K562 (cell line): ENCODE measurements at regions not wholly inside any gene's neighbourhood (a gene's known extent, or its start where the extent isn't known, plus 50 kb on each side); places are given as distances from the start of the nearest gene placed in this dataset.

Experiments
- ATAC-seq: fragments of 200-7000 bp; cut with Tn5 transposase; 3 replicates; pipeline ENCODE4 v1.9.1; 2020; ENCODE audit warnings: moderate library complexity
- BruUV-seq: library from RNA; stranded (reverse); fragments of 400-500 nt; replicated peaks from 2 replicates; lab custom pipeline; 2021; lab: Mats Ljungman, UMichigan
- CTCF ChIA-PET: fragments of 300-600 bp; formaldehyde crosslinking; extraction: SDS; loops from one replicate; lab custom pipeline; 2021; ENCODE audit warnings: low intra/inter-chr PET ratio; lab: Yijun Ruan, JAX
- POLR2A ChIA-PET: fragments of 300-600, 350-650 bp; sonication (Branson Sonifier 250); formaldehyde crosslinking; extraction: SDS; loops from one replicate; lab custom pipeline; 2021; ENCODE audit warnings: antibody characterized with exemption, inconsistent platforms; lab: Yijun Ruan, JAX
- DNase-seq, 4 experiments: peaks; one replicate each; pipeline versions ENCODE4 v3.0.0 to v3.0.0-alpha.2; 2011 to 2018; ENCODE audit warnings: low spot score in 3 of 4, mixed read lengths in 3 of 4; ENCODE audit errors: extremely low read depth in 1 of 4
- FAIRE-seq: peaks from 2 replicates; lab custom pipeline; 2011; peaks lifted over from hg19 to GRCh38; lab: Jason Lieb, UNC
- H2AFZ ChIP-seq: 2 replicates; pipeline ENCODE4 v1.6.0; 2011; ENCODE audit warnings: low read depth, low read length, control low read depth, inconsistent platforms
- H3K27ac ChIP-seq: fragments of 200-600 bp; 3 replicates; pipeline ENCODE4 v1.8.0; 2011; ENCODE audit warnings: low read depth, mild to moderate bottlenecking, control low read depth, inconsistent platforms, low read length, moderate library complexity, mixed read lengths; ENCODE audit errors: extremely low read depth
- H3K27me3 ChIP-seq, 2 experiments: fragments of 300-600 bp in 1 of 2; 2 replicates in 1 of 2; 3 replicates in 1 of 2; pipeline versions ENCODE4 v1.6.0 to v1.8.0; 2011; ENCODE audit warnings: inconsistent platforms in 2 of 2, low read length in 2 of 2, mild to moderate bottlenecking in 1 of 2, mixed read lengths in 1 of 2, moderate library complexity in 1 of 2; ENCODE audit not compliant: control insufficient read depth in 2 of 2, insufficient read depth in 2 of 2
- H3K36me3 ChIP-seq: fragments of 300-600 bp; 3 replicates; pipeline ENCODE4 v1.8.0; 2011; ENCODE audit warnings: mild to moderate bottlenecking, low read length, inconsistent platforms; ENCODE audit not compliant: control insufficient read depth, insufficient read depth
- H3K4me1 ChIP-seq, 2 experiments: fragments of 200-600 bp in 1 of 2; replicated peaks in 1 of 2; 2 replicates in 1 of 2; 3 replicates in 1 of 2; pipeline versions ENCODE4 v1.5.1 to v1.8.0; 2011; ENCODE audit warnings: inconsistent platforms in 2 of 2, low read length in 2 of 2, mild to moderate bottlenecking in 1 of 2, mixed read lengths in 1 of 2, moderate library complexity in 1 of 2; ENCODE audit not compliant: control insufficient read depth in 2 of 2, insufficient read depth in 2 of 2
- H3K4me2 ChIP-seq: 2 replicates; pipeline ENCODE4 v1.6.1; 2011; ENCODE audit warnings: low read length, control low read depth, inconsistent platforms, mixed read lengths; ENCODE audit not compliant: insufficient read depth
- H3K4me3 ChIP-seq: fragments of 200-600 bp; sonication (generic), shearing (Covaris generic); 2 replicates; pipeline ENCODE4 v1.5.1; 2016; ENCODE audit warnings: control low read depth, inconsistent platforms
- H3K79me2 ChIP-seq: fragments of 200-600 bp; 3 replicates; pipeline ENCODE4 v1.8.0; 2011; ENCODE audit warnings: low read length, inconsistent platforms; ENCODE audit not compliant: control insufficient read depth, insufficient read depth
- H3K9ac ChIP-seq, 2 experiments: 2 replicates each; pipeline versions ENCODE4 v1.6.0 to v1.6.1; 2011; ENCODE audit warnings: low read depth in 2 of 2, low read length in 2 of 2, control low read depth in 1 of 2, inconsistent platforms in 1 of 2, mild to moderate bottlenecking in 1 of 2, mixed read lengths in 1 of 2; ENCODE audit not compliant: insufficient read depth in 1 of 2
- H3K9me1 ChIP-seq: one replicate; pipeline ENCODE4 v1.6.0; 2011; ENCODE audit warnings: inconsistent platforms, mild to moderate bottlenecking, low read length, moderate library complexity; ENCODE audit not compliant: control insufficient read depth, insufficient read depth
- H3K9me3 ChIP-seq: replicated peaks from 2 replicates; pipeline ENCODE4 v1.5.1; 2011; ENCODE audit warnings: low read depth, low read length, inconsistent platforms; ENCODE audit not compliant: control insufficient read depth, insufficient read depth
- H4K20me1 ChIP-seq: replicated peaks from 2 replicates; pipeline ENCODE4 v1.6.1; 2011; ENCODE audit warnings: low read length, inconsistent platforms, mixed read lengths; ENCODE audit not compliant: control insufficient read depth, insufficient read depth
- ATF1 ChIP-seq, 2 experiments: fragments of 450-650 bp in 1 of 2; IDR thresholded peaks; 2 replicates each; pipeline ENCODE4 v1.6.1; 2016; ENCODE audit warnings: missing compliant biosample characterization in 1 of 2, missing genetic modification characterization in 1 of 2
- EHMT2 ChIP-seq: fragments of 450-650 bp; IDR thresholded peaks from 2 replicates; pipeline ENCODE4 v1.6.1; 2018; ENCODE audit warnings: antibody characterized with exemption
- HDAC8 ChIP-seq: fragments of 450-650 bp; IDR thresholded peaks from 2 replicates; pipeline ENCODE4 v1.6.1; 2016; ENCODE audit warnings: mild to moderate bottlenecking, missing genetic modification characterization, moderate library complexity, missing compliant biosample characterization
- NCOA1 ChIP-seq: fragments of 450-650 bp; IDR thresholded peaks from 2 replicates; pipeline ENCODE4 v1.6.1; 2016; ENCODE audit warnings: low read depth
- RBM15 ChIP-seq: fragments of 200-400 bp; formaldehyde crosslinking; IDR thresholded peaks from 2 replicates; pipeline ENCODE4 v1.6.1; 2018; ENCODE audit warnings: mild to moderate bottlenecking, low read length, moderate library complexity; ENCODE audit not compliant: insufficient read depth
- SMARCE1 ChIP-seq: fragments of 450-650 bp; IDR thresholded peaks from 2 replicates; pipeline ENCODE4 v1.7.1; 2016; ENCODE audit warnings: mild to moderate bottlenecking
- ZNF239 ChIP-seq: fragments of 250-450 bp; sonication (Bioruptor Pico); IDR thresholded peaks from 2 replicates; pipeline ENCODE4 v1.4.0; 2020; ENCODE audit warnings: mild to moderate bottlenecking
- in situ Hi-C: fragments of 300-500 bp; cut with MboI; formaldehyde crosslinking; loops from 4 replicates; pipeline ENCODE4 v1.15.0; 2018; ENCODE audit warnings: inconsistent platforms, mixed read lengths
- intact Hi-C: fragments of 100-400 bp; cut with micrococcal nuclease; formaldehyde crosslinking; loops from 2 replicates; pipeline ENCODE4 v1.14.2; 2022
- TF ChIP-seq, protein P1 (sequence below), 2 experiments: fragments of 450-650 bp in 1 of 2; IDR thresholded peaks; 2 replicates each; pipeline ENCODE4 v1.6.1; 2011 to 2017; ENCODE audit warnings: low read depth in 2 of 2, antibody characterized with exemption in 1 of 2, borderline replicate concordance in 1 of 2, low read length in 1 of 2, mild to moderate bottlenecking in 1 of 2, mixed read lengths in 1 of 2; ENCODE audit not compliant: control insufficient read depth in 1 of 2
- TF ChIP-seq, protein P2 (sequence below): fragments of 450-650 bp; IDR thresholded peaks from one replicate; pipeline ENCODE4 v1.6.1; 2018; ENCODE audit warnings: mild to moderate bottlenecking, moderate library complexity; ENCODE audit not compliant: partially characterized antibody

DNA sequence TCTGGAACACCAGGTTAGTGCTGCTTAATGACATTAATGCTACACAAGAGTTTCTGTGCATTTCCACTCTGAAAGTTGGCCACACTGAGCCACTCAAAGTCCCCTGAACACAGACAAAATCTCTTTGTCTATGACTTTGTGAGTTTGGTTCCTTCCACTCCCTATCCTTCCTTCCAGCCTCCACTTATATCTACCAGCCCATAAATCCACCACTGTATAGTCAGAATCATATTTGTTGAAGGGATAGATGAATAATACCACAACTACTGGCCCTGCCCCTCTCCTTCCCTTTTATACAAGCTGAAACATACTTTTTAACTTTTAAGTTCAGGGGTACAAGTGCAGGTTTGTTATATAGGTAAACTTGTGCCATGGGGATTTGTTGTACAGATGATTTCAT, 127.5 kb downstream of the ABHD5 start:
- Histone ChIP-seq H3K9me1 (no peaks in the 10 kb centered on the region), H3K4me3 (no peak overlapping the region), H4K20me1 (no peaks in the 10 kb centered on the region), H3K4me2 (no peak overlapping the region), H3K4me1 (no peaks in the 10 kb centered on the region), H2AFZ (no peak overlapping the region), H3K79me2 (no peaks in the 10 kb centered on the region), H3K36me3 (no peaks in the 10 kb centered on the region), H3K27ac (no peak overlapping the region), H3K9ac (no peak overlapping the region), H3K27me3 (peaks cover 3 to 28% of the 10 kb centered on the region in 2 experiments; a peak in 4 of 5 replicates), H3K9me3 (no peaks in the 10 kb centered on the region)
- in situ Hi-C loops (no loop called here), intact Hi-C loops (no loop called here)
- BruUV-seq = no TSS peak
- CTCF ChIA-PET = no interaction called here
- ATAC-seq (no peak), DNase-seq (no peak), FAIRE-seq (no peak)
- POLR2A ChIA-PET = interaction anchor here (0.7 kb wide), 1 partner anchor 39 kb away, joined by 4 read pairs; no protein-coding TSS in a partner anchor
- TF ChIP-seq EHMT2 (no peak), RBM15 (no peak), SMARCE1 (no peak), NCOA1 (no peak), HDAC8 (tag) (no peak), ATF1 (CRISPR knock-in tag; IDR thresholded peaks at IDR 0.05) (no peak), ATF1 (tag; IDR thresholded peaks at IDR 0.05) (no peak), ZNF239 (CRISPR knock-in tag) (no peak)
- TF ChIP-seq, protein P1, sequence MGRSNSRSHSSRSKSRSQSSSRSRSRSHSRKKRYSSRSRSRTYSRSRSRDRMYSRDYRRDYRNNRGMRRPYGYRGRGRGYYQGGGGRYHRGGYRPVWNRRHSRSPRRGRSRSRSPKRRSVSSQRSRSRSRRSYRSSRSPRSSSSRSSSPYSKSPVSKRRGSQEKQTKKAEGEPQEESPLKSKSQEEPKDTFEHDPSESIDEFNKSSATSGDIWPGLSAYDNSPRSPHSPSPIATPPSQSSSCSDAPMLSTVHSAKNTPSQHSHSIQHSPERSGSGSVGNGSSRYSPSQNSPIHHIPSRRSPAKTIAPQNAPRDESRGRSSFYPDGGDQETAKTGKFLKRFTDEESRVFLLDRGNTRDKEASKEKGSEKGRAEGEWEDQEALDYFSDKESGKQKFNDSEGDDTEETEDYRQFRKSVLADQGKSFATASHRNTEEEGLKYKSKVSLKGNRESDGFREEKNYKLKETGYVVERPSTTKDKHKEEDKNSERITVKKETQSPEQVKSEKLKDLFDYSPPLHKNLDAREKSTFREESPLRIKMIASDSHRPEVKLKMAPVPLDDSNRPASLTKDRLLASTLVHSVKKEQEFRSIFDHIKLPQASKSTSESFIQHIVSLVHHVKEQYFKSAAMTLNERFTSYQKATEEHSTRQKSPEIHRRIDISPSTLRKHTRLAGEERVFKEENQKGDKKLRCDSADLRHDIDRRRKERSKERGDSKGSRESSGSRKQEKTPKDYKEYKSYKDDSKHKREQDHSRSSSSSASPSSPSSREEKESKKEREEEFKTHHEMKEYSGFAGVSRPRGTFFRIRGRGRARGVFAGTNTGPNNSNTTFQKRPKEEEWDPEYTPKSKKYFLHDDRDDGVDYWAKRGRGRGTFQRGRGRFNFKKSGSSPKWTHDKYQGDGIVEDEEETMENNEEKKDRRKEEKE (IDR thresholded peaks at IDR 0.05; ENCODE audit: borderline replicate concordance in 1 of 2, control insufficient read depth in 1 of 2, low read depth in 2 of 2, low read length in 1 of 2) = no peak
- TF ChIP-seq, protein P2, sequence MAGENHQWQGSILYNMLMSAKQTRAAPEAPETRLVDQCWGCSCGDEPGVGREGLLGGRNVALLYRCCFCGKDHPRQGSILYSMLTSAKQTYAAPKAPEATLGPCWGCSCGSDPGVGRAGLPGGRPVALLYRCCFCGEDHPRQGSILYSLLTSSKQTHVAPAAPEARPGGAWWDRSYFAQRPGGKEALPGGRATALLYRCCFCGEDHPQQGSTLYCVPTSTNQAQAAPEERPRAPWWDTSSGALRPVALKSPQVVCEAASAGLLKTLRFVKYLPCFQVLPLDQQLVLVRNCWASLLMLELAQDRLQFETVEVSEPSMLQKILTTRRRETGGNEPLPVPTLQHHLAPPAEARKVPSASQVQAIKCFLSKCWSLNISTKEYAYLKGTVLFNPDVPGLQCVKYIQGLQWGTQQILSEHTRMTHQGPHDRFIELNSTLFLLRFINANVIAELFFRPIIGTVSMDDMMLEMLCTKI = no peak
